Fibroblast of villous mesenchyme (primary cell): ENCODE measurements at regions not wholly inside any gene's neighbourhood (a gene's known extent, or its start where the extent isn't known, plus 50 kb on each side); places are given as distances from the start of the nearest gene placed in this dataset.
"Not testable (repeated sequence)": the region's sequence is repeated elsewhere in the genome, so short reads cannot be mapped to it uniquely, and the experiment has no call there.

Source experiments
- DNase-seq: peaks from one replicate; pipeline ENCODE4 v3.0.0-alpha.2; 2010; ENCODE audit warnings: low read depth
- H3K4me3 ChIP-seq: 2 replicates; pipeline ENCODE4 v1.5.1; 2011; ENCODE audit warnings: low read depth, mild to moderate bottlenecking, low read length
- TF ChIP-seq, protein P1 (sequence below): IDR thresholded peaks from 2 replicates; pipeline ENCODE4 v1.5.1; 2012; ENCODE audit warnings: low read depth, mild to moderate bottlenecking, low read length; ENCODE audit not compliant: insufficient read depth

DNA sequence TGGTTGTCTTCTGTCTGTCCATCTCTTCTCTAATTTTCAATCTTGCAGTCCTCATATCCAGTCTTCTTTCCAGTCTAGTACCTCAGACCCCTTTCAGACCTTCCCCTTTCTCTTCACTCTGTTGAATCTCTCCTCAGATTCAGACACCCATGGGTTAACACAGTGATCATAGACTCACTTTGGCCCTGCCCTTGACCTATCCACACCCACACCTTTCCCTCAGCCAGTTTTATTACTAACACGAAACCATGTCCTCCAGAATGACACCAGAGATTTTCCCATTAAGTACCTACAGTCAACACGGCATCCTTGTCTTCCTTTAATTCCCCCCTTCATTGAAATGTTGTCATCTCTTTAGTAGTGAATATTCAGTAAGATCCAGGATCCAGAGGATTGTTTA, 74.5 kb upstream of the UBE2E2 start:
- no peak overlapping the region for H3K4me3 ChIP-seq
- no peak for DNase-seq
- TF ChIP-seq, protein P1, sequence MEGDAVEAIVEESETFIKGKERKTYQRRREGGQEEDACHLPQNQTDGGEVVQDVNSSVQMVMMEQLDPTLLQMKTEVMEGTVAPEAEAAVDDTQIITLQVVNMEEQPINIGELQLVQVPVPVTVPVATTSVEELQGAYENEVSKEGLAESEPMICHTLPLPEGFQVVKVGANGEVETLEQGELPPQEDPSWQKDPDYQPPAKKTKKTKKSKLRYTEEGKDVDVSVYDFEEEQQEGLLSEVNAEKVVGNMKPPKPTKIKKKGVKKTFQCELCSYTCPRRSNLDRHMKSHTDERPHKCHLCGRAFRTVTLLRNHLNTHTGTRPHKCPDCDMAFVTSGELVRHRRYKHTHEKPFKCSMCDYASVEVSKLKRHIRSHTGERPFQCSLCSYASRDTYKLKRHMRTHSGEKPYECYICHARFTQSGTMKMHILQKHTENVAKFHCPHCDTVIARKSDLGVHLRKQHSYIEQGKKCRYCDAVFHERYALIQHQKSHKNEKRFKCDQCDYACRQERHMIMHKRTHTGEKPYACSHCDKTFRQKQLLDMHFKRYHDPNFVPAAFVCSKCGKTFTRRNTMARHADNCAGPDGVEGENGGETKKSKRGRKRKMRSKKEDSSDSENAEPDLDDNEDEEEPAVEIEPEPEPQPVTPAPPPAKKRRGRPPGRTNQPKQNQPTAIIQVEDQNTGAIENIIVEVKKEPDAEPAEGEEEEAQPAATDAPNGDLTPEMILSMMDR: no peak

DNA sequence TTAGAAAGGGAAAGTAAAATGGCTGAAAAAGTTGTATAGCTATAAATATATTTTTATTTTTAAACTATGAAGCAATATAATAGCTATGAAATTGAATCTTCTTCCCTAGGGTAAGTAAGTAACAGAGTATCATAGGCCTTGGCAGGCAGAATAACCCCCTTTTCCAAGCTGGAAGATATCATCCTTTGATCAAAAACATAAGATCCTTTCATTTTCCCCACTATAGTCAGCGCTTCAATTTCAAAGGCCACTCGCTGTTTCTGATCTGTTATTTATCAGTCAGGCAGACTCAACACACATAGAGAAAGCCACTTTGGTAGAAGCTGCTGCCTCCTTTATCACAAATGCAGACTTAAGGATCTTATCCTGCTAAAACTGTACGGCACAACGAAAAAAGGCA, 74.0 kb upstream of the UBE2E2 start:
- H3K4me3 ChIP-seq: peak overlapping the region; percentile 40
- DNase-seq: peak; percentile 2
- TF ChIP-seq, protein P1: no peak

DNA sequence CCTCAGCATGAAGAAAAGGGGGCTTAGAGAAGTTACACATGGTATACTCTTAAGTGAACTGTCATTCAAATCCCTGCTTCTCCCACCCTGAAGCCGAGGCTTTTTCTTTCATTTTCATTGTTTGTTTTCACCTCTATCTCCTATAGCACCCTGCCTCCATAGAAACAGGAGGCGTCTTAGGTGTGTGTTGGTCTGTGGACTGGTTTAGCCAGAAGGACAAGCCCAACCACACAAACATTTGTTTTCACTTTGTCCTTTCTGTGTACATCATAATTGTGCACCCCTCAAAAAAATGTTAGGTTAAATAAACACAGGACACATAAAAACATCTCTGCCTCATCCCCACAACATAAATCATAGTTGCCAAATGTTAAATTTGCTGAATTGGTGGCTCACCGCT, 73.3 kb upstream of the UBE2E2 start:
- peak; percentile 14 for DNase-seq
- H3K4me3 ChIP-seq: peak overlapping the region; percentile 40

DNA sequence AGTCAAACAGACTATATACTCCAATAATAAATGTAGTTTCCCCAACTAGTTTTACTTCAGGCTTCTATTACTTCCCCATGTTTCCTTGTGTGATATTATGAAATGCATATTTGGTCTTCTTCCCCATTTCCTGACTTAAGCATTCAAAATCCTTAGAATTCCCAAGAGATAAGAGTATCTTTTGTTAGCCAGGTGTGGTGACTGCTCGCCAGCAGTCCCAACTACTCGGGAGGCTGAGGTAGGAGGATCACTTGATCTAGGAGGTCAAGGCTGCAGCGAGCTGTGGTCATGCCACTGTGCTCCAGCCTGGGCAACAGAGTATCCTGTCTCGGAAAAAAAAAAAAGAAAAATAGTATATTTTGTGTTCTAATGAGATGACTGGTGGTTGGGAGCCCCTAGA, 72.7 kb upstream of the UBE2E2 start:
- TF ChIP-seq, protein P1: no peak
- DNase-seq: no peak
- H3K4me3 ChIP-seq: no peak overlapping the region

More for the DNA sequence above, 73.3 kb upstream of the UBE2E2 start:
- TF ChIP-seq, protein P1: no peak

DNA sequence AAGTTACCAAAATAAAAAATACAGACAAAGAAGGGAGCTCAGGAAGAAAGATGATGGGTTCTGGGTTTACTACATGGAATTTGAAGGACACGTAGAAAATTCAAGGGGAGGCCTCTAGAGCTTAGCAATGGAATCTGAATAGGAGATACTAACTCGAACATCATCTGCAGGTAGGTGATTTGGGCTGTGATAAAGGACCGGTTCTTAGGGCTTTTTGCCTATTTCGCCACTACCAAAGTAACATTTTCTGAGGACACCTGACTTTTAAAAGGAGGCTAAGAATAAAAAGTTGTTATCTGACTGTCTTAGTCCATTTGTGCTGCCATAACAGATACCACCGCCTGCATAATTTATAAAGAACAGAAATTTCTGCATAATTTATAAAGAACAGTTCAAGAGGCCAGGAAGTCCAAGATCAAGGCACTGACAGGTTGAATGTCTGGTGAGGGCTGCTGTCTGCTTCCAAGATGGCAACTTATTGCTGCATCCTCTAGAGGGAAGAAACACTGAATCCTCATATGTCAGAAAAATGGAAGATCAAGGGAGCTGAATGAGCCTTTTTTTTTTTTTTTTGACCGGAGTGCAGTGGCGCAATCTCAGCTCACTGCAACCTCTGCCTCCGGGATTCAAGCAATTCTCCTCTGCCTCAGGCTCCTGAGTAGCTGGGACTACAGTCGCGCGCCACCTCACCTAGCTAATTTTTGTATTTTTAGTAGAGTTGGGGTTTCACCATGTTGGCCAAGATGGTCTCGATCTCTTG, 67.9 kb upstream of the UBE2E2 start:
- no peak for DNase-seq
- TF ChIP-seq, protein P1: no peak
- no peak overlapping the region for H3K4me3 ChIP-seq

DNA sequence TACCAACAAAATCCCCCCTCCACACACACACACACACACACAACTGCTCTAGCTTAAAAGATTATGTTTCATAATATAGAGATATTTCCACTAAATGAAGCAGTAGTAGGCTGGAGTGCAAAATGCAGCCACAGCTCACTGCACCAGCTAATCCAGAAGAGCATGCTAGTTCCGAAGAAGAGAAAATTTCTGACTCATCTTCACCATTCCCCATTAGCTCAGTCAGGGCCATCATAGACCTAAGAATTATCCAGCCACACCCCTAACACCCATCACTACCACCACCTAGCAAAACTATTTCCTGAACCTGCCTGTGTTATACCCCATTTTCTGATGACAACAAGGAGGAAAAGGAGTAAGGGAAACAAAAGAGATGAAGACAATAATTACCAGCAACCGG, 67.1 kb upstream of the UBE2E2 start:
- no peak for DNase-seq
- TF ChIP-seq, protein P1: no peak
- H3K4me3 ChIP-seq: no peak overlapping the region

DNA sequence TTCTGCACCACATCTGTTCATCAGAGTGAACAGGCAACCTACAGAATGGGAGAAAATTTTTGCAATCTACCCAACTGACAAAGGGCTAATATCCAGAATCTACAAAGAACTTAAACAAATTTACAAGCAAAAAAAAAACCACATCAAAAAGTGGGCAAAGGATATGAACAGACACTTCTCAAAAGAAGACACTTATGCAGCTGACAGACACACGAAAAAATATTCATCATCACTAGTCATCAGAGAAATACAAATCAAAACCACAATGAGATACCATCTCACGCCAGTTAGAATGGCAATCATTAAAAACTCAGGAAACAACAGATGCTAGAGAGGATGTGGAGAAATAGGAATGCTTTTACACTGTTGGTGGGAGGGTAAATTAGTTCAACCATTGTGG, 59.1 kb upstream of the UBE2E2 start:
- H3K4me3 ChIP-seq, DNase-seq: not testable (repeated sequence)
